ENCODE measurements at regions not wholly inside any gene's neighbourhood (a gene's known extent, or its start where the extent isn't known, plus 50 kb on each side); places are given as distances from the start of the nearest gene placed in this dataset.
A peak's percentile ranks its signal among the peaks of the same experiment; 100 is the strongest.

DNA sequence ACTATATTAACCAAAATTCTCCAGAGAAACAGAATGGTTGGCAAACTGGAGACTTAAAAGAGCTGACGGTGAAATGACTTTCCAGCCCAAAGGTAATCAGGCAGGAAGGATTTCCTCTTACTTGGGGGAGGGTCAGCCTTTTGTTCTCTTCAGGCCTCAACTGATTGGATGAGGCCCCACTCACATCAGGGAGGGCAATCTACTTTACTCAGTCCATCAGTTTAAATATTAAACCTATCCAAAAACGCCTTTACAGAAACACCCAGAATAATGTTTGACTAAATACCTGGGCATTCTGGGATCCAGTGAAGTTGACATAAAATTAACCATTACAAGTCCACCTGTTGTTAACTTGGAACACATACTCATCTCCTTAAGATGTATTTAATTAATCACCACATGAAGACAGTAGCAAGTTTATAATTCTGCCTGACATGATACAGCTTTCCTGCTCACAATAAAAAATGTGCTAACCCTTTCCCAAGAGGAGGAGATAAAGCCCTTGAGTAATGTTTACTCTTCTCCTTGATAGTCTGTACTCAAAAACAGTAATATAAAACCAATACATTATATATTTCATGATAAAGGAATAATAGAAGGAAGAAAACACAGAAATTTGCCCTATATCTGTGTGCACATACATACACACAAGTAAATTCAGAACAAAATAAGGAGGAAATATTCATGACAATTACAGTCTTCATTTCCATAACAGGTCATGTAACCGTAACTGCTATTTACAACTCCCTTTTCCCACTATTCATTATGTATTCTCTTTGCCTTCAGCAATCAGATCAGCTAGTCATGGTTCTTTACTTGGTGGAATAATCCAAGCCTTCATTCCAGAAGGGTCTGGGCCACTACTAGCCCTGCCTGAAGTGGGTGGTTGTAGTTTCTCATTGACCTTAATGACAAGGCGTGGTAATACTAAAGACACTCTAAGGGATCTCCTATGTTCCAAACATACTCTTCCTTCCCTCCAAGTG lies 107.5 kb upstream of the RUNX1 start:
- TF ChIP-seq, protein P1, sequence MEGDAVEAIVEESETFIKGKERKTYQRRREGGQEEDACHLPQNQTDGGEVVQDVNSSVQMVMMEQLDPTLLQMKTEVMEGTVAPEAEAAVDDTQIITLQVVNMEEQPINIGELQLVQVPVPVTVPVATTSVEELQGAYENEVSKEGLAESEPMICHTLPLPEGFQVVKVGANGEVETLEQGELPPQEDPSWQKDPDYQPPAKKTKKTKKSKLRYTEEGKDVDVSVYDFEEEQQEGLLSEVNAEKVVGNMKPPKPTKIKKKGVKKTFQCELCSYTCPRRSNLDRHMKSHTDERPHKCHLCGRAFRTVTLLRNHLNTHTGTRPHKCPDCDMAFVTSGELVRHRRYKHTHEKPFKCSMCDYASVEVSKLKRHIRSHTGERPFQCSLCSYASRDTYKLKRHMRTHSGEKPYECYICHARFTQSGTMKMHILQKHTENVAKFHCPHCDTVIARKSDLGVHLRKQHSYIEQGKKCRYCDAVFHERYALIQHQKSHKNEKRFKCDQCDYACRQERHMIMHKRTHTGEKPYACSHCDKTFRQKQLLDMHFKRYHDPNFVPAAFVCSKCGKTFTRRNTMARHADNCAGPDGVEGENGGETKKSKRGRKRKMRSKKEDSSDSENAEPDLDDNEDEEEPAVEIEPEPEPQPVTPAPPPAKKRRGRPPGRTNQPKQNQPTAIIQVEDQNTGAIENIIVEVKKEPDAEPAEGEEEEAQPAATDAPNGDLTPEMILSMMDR (IDR thresholded peaks at IDR 0.05; ENCODE audit: insufficient read depth, low read depth, low read length), result no peak
- DNase-seq (ENCODE audit: low read depth), result no peak

DNA sequence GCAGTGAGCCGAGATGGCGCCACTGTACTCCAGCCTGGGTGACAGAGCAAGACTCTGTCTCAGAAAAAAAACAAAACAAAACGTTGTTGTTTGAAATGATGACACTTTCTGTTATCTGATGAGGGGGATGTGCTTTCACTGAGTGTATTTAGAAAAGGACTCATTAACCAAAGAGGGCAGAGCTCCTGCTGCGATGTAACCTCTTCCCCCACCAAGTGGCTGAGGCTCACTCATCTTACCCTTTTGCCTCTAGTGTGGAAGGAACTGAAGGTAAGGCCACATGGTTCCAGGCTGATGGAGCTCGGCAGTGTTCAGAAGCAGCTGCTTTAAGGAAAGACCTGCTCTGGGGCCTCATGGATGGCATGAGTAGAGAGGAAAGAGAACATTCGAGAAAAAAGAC lies 105.7 kb upstream of the RUNX1 start:
- TF ChIP-seq, protein P1 (IDR thresholded peaks at IDR 0.05; ENCODE audit: insufficient read depth, low read depth, low read length), result no peak
- H3K4me3 ChIP-seq (ENCODE audit: low read depth, low read length), result no peak overlapping the region
- DNase-seq (ENCODE audit: low read depth), result no peak

More for the DNA sequence above, 107.5 kb upstream of the RUNX1 start:
- H3K4me3 ChIP-seq (ENCODE audit: low read depth, low read length), result no peak overlapping the region

DNA sequence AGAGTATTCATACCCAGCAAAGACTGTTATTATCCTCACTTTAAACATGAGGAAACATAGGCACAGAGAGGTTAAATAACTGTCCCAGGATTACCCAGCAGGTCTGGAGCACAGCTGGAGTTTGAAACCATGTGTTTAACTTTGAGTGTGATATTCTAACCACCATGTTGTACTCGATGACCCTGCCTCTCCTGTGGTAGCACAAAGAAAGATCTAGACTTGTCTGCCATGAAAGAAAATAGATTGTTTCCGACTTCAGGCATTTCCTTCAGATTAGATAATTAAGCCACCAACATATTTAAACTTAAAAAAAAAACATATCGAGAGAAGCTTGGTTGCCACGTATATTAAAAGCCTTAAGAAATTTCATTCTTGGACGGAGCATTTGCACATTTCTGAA lies 104.6 kb upstream of the RUNX1 start:
- TF ChIP-seq, protein P1 (IDR thresholded peaks at IDR 0.05; ENCODE audit: insufficient read depth, low read depth, low read length), result no peak
- peak; percentile 12 for DNase-seq (ENCODE audit: low read depth)
- no peak overlapping the region for H3K4me3 ChIP-seq (ENCODE audit: low read depth, low read length)

DNA sequence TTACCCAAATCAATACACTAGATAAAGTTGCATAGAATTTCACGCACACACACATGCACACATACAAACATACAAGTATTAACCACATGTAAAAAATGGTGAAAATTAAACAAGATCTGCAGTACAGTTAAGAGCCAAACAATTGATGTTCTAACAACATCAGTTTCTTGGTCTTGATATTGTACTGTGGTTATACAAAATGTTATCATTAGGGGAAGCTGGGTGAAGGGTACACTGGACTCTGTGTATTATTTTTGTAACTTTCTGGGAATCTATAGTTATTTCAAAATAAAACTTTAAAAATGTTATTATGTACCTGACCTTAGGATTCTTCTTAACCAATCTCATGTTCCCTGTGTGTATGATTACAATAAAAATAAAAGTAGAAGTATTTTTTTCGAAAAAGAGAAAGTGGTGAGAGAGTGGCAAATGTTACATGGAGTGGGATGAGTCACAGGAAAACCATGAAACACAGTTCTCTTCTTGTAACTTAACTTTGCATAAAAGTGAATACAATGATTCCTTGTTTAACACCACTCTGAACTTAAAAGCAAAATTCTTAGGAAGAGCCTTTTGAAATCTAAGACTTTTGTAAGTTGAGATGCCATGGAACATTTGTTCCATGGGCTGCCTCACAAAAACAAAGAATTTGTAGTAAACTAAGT lies 101.6 kb upstream of the RUNX1 start:
- peak; percentile 24 for DNase-seq (ENCODE audit: low read depth)
- TF ChIP-seq, protein P1 (IDR thresholded peaks at IDR 0.05; ENCODE audit: insufficient read depth, low read depth, low read length), result no peak
- H3K4me3 ChIP-seq (ENCODE audit: low read depth, low read length), result no peak overlapping the region

DNA sequence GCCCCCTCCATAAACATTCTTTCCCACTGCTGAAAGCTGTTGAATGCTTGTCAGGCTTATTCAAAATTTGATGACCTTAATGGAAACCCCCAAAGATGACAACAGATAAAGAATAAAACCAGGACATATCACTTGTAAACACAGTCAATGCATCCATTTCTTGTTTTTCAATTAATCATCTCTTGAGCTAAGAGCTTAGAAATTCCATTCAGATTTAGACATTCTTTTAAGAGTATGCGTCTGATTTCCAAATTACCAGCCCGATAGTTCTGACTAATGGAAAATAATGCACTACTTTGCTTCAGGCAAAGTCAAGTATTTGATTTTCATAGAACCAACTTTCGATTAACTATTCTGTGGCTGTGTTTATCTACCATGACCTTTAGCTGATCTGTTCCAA lies 100.6 kb upstream of the RUNX1 start:
- TF ChIP-seq, protein P1 (IDR thresholded peaks at IDR 0.05; ENCODE audit: insufficient read depth, low read depth, low read length), result no peak
- peak; percentile 24 for DNase-seq (ENCODE audit: low read depth)
- no peak overlapping the region for H3K4me3 ChIP-seq (ENCODE audit: low read depth, low read length)

DNA sequence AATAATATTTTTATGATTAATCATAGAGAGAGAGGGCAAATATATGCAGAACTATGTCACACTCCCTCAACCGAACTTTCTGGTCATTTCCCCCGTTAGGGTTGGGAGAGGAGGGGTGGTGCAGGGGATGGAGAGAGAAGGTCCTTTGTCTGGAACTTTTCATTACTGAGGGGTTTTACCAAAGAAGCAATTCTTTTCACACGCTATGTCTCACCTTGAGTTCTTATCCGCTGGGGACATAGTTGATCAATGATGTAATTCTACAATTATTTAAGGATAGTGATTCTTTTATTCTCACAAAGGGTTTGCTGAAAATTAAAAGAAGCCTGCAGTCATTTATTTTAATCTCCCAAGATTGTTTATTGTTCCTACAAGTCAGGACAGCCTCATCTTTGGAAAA lies 98.3 kb upstream of the RUNX1 start:
- TF ChIP-seq, protein P1 (IDR thresholded peaks at IDR 0.05; ENCODE audit: insufficient read depth, low read depth, low read length), result no peak
- DNase-seq (ENCODE audit: low read depth), result no peak
- H3K4me3 ChIP-seq (ENCODE audit: low read depth, low read length), result no peak overlapping the region

Data from fibroblast of villous mesenchyme (primary cell).